ENCODE measurements at regions not wholly inside any gene's neighbourhood (a gene's known extent, or its start where the extent isn't known, plus 50 kb on each side); places are given as distances from the start of the nearest gene placed in this dataset.
A peak's percentile ranks its signal among the peaks of the same experiment; 100 is the strongest.
"Not testable (repeated sequence)": the region's sequence is repeated elsewhere in the genome, so short reads cannot be mapped to it uniquely, and the experiment has no call there.

- DNase-seq (ENCODE audit: low read depth): no peak
Observed at GRCh38 chr18:22040533-22040932, 128.9 kb upstream of the GATA6 start.

GRCh38 chr18:22043837-22044236 lies 125.6 kb upstream of the GATA6 start:
- DNase-seq (ENCODE audit: low read depth): no peak

- no peak for DNase-seq (ENCODE audit: low read depth)
Observed at GRCh38 chr18:22044474-22045220, 124.7 kb upstream of the GATA6 start.

- DNase-seq (ENCODE audit: low read depth): no peak
Observed at GRCh38 chr18:22045221-22045918, 124.0 kb upstream of the GATA6 start.

GRCh38 chr18:22046473-22046872 lies 122.9 kb upstream of the GATA6 start:
- DNase-seq (ENCODE audit: low read depth): no peak

GRCh38 chr18:22047485-22047884 lies 121.9 kb upstream of the GATA6 start:
- no peak for DNase-seq (ENCODE audit: low read depth)

GRCh38 chr18:22048221-22048620 lies 121.2 kb upstream of the GATA6 start:
- DNase-seq (ENCODE audit: low read depth): no peak

GRCh38 chr18:22048932-22049615 lies 120.3 kb upstream of the GATA6 start:
- DNase-seq (ENCODE audit: low read depth): peak; percentile 11

GRCh38 chr18:22052405-22053105 lies 116.8 kb upstream of the GATA6 start:
- DNase-seq (ENCODE audit: low read depth): no peak

GRCh38 chr18:22055466-22056238 lies 113.7 kb upstream of the GATA6 start:
- no peak for DNase-seq (ENCODE audit: low read depth)

- peak; percentile 34 for DNase-seq (ENCODE audit: low read depth)
Observed at GRCh38 chr18:22056950-22057349, 112.4 kb upstream of the GATA6 start.

GRCh38 chr18:22057908-22058527 lies 111.4 kb upstream of the GATA6 start:
- no peak for DNase-seq (ENCODE audit: low read depth)

GRCh38 chr18:22060361-22060760 lies 109.0 kb upstream of the GATA6 start:
- no peak for DNase-seq (ENCODE audit: low read depth)

GRCh38 chr18:22063102-22063501 lies 106.3 kb upstream of the GATA6 start:
- no peak for DNase-seq (ENCODE audit: low read depth)

- no peak for DNase-seq (ENCODE audit: low read depth)
Observed at GRCh38 chr18:22063672-22064071, 105.7 kb upstream of the GATA6 start.

GRCh38 chr18:22064581-22064980 lies 104.8 kb upstream of the GATA6 start:
- no peak for DNase-seq (ENCODE audit: low read depth)

- DNase-seq (ENCODE audit: low read depth): no peak
Observed at GRCh38 chr18:22065311-22065710, 104.1 kb upstream of the GATA6 start.

GRCh38 chr18:22066083-22066485 lies 103.3 kb upstream of the GATA6 start:
- no peak for DNase-seq (ENCODE audit: low read depth)

- DNase-seq (ENCODE audit: low read depth): no peak
Observed at GRCh38 chr18:22067109-22067508, 102.3 kb upstream of the GATA6 start.

- DNase-seq (ENCODE audit: low read depth): no peak
Observed at GRCh38 chr18:22067682-22068081, 101.7 kb upstream of the GATA6 start.

GRCh38 chr18:22068784-22069183 lies 100.6 kb upstream of the GATA6 start:
- DNase-seq (ENCODE audit: low read depth): not testable (repeated sequence)
